PC-9 (cell line): ENCODE measurements at regions not wholly inside any gene's neighbourhood (a gene's known extent, or its start where the extent isn't known, plus 50 kb on each side); places are given as distances from the start of the nearest gene placed in this dataset.
A peak's percentile ranks its signal among the peaks of the same experiment; 100 is the strongest.

Source experiments
- BruUV-seq: library from RNA; stranded (reverse); fragments of 400-500 nt; replicated peaks from 2 replicates; lab custom pipeline; 2021; lab: Mats Ljungman, UMichigan
- CTCF ChIA-PET: fragments of 300-600 bp; sonication (Branson Sonifier 250); formaldehyde crosslinking; loops from one replicate; lab custom pipeline; 2022; ENCODE audit warnings: antibody characterized with exemption; lab: Charles Lee
- POLR2A ChIA-PET: fragments of 300-600 bp; sonication (Branson Sonifier 250); formaldehyde crosslinking; loops from one replicate; lab custom pipeline; 2022; ENCODE audit warnings: antibody characterized with exemption; ENCODE audit not compliant: unreplicated experiment; lab: Charles Lee
- DNase-seq, 2 experiments: peaks; one replicate each; pipeline versions ENCODE4 v3.0.0 to v3.0.0-alpha.2; 2015 to 2022; ENCODE audit warnings: mixed read lengths in 1 of 2
- H2AFZ ChIP-seq: fragments of 200-600 bp; sonication (generic); 2 replicates; pipeline ENCODE4 v1.8.1; 2017; ENCODE audit warnings: antibody characterized with exemption
- H3F3A ChIP-seq: fragments of 200-600 bp; sonication (generic); 2 replicates; pipeline ENCODE4 v1.8.1; 2017; ENCODE audit warnings: antibody characterized with exemption, mild to moderate bottlenecking, low read depth; ENCODE audit not compliant: insufficient read depth
- H3K27ac ChIP-seq: fragments of 200-600 bp; sonication (generic); 2 replicates; pipeline ENCODE4 v1.6.1; 2016; ENCODE audit warnings: mixed run types
- H3K27me3 ChIP-seq: fragments of 200-600 bp; sonication (generic); 2 replicates; pipeline ENCODE4 v1.6.1; 2016; ENCODE audit warnings: low read depth, mixed run types; ENCODE audit not compliant: insufficient read depth
- H3K36me3 ChIP-seq: fragments of 200-600 bp; sonication (generic); 2 replicates; pipeline ENCODE4 v1.6.1; 2016; ENCODE audit warnings: low read depth, mixed run types
- H3K4me1 ChIP-seq: fragments of 200-600 bp; sonication (generic); replicated peaks from 2 replicates; pipeline ENCODE4 v1.6.1; 2016; ENCODE audit warnings: mixed run types; ENCODE audit not compliant: insufficient read depth
- H3K4me2 ChIP-seq: fragments of 200-600 bp; sonication (generic); 2 replicates; pipeline ENCODE4 v1.6.1; 2017; ENCODE audit warnings: mixed run types
- H3K4me3 ChIP-seq: fragments of 200-600 bp; sonication (generic); 2 replicates; pipeline ENCODE4 v1.6.1; 2016; ENCODE audit warnings: mixed run types
- H3K79me2 ChIP-seq: fragments of 200-600 bp; sonication (generic); 2 replicates; pipeline ENCODE4 v1.6.1; 2017; ENCODE audit warnings: low read depth, mixed run types
- H3K9me2 ChIP-seq: fragments of 200-600 bp; sonication (generic); 2 replicates; pipeline ENCODE4 v1.8.1; 2017; ENCODE audit warnings: mild to moderate bottlenecking; ENCODE audit not compliant: insufficient read depth
- H3K9me3 ChIP-seq: fragments of 200-600 bp; sonication (generic); 2 replicates; pipeline ENCODE4 v1.8.1; 2016; ENCODE audit warnings: low read depth; ENCODE audit not compliant: insufficient read depth
- H4K20me1 ChIP-seq: fragments of 200-600 bp; sonication (generic); 2 replicates; pipeline ENCODE4 v1.8.1; 2017; ENCODE audit not compliant: insufficient read depth
- CTCF ChIP-seq: fragments of 200-600 bp; sonication (generic); conservative IDR thresholded peaks from 2 replicates; pipeline ENCODE4 v1.6.1; 2017; ENCODE audit warnings: mixed run types, antibody characterized with exemption, mild to moderate bottlenecking, moderate library complexity
- EZH2 ChIP-seq: fragments of 200-600 bp; sonication (generic); IDR thresholded peaks from 2 replicates; pipeline ENCODE4 v1.8.0; 2017; ENCODE audit warnings: antibody characterized with exemption, low read depth
- intact Hi-C: fragments of 100-400 bp; cut with micrococcal nuclease; formaldehyde crosslinking; loops from one replicate; pipeline ENCODE4 v1.10.0; 2022; ENCODE audit not compliant: unreplicated experiment

- Histone ChIP-seq H3K9me2 (no peaks in the 10 kb centered on the region; the same call in 1 of the 2 replicates), H3F3A (no peaks in the 10 kb centered on the region), H2AFZ (no peak overlapping the region), H3K79me2 (no peaks in the 10 kb centered on the region), H3K9me3 (no peaks in the 10 kb centered on the region), H3K36me3 (no peaks in the 10 kb centered on the region), H3K27me3 (no peaks in the 10 kb centered on the region), H3K4me1 (no peaks in the 10 kb centered on the region), H4K20me1 (no peaks in the 10 kb centered on the region), H3K4me2 (no peak overlapping the region), H3K27ac (no peak overlapping the region), H3K4me3 (no peak overlapping the region)
- CTCF ChIA-PET: no interaction called here
- intact Hi-C loops: loop anchor here (1.0 to 5.0 kb wide), 6 partner anchors 110 to 1564 kb away; partner anchors contain the start of gene RAD23B
- BruUV-seq: no TSS peak
- POLR2A ChIA-PET: interaction anchor here (0.6 kb wide), 1 partner anchor 1255 kb away, joined by 3 read pairs; no protein-coding TSS in a partner anchor
- DNase-seq: peak; percentile 56 to 71
- TF ChIP-seq EZH2 (no peak), CTCF (peak; percentile 95)
Measured at GRCh38 chr9:107172160-107172978, 110.7 kb upstream of the RAD23B start.

- H2AFZ ChIP-seq: no peak overlapping the region
- H3K27me3 ChIP-seq: no peaks in the 10 kb centered on the region
- H3K4me1 ChIP-seq: no peaks in the 10 kb centered on the region; the same call in 1 of the 2 replicates
- H3K9me3 ChIP-seq: no peaks in the 10 kb centered on the region
- no peak overlapping the region for H3K4me2 ChIP-seq
- no peaks in the 10 kb centered on the region for H3F3A ChIP-seq
- DNase-seq: no peak
- POLR2A ChIA-PET: interaction anchor here (0.6 kb wide), 1 partner anchor 1255 kb away, joined by 3 read pairs; no protein-coding TSS in a partner anchor
- H3K79me2 ChIP-seq: no peaks in the 10 kb centered on the region
- intact Hi-C loops: loop anchor here (1.0 to 5.0 kb wide), 6 partner anchors 109 to 1564 kb away; partner anchors contain the start of gene RAD23B
- TF ChIP-seq CTCF (no peak), EZH2 (no peak)
- CTCF ChIA-PET: no interaction called here
- H3K9me2 ChIP-seq: no peaks in the 10 kb centered on the region; the same call in 1 of the 2 replicates
- H4K20me1 ChIP-seq: no peaks in the 10 kb centered on the region
- H3K36me3 ChIP-seq: no peaks in the 10 kb centered on the region
- no TSS peak for BruUV-seq
- no peak overlapping the region for H3K4me3 ChIP-seq
- H3K27ac ChIP-seq: no peak overlapping the region
Measured at GRCh38 chr9:107172979-107173347, 110.1 kb upstream of the RAD23B start.

- no peaks in the 10 kb centered on the region for H3K36me3 ChIP-seq
- no peak overlapping the region for H3K4me2 ChIP-seq
- TF ChIP-seq EZH2 (no peak), CTCF (no peak)
- ChIA-PET CTCF (no interaction called here), POLR2A (no interaction called here)
- BruUV-seq: no TSS peak
- no peak overlapping the region for H3K27ac ChIP-seq
- no peaks in the 10 kb centered on the region for H3K79me2 ChIP-seq
- H3K4me1 ChIP-seq: no peaks in the 10 kb centered on the region; the same call in 1 of the 2 replicates
- H3K9me3 ChIP-seq: no peaks in the 10 kb centered on the region
- no peaks in the 10 kb centered on the region; the same call in 1 of the 2 replicates for H3K9me2 ChIP-seq
- intact Hi-C loops: loop anchor here (2.0 to 5.0 kb wide), 4 partner anchors 109 to 1565 kb away; partner anchors contain the start of gene RAD23B
- H2AFZ ChIP-seq: no peak overlapping the region
- H3K27me3 ChIP-seq: no peaks in the 10 kb centered on the region
- no peaks in the 10 kb centered on the region for H4K20me1 ChIP-seq
- no peaks in the 10 kb centered on the region for H3F3A ChIP-seq
- H3K4me3 ChIP-seq: no peak overlapping the region
- no peak for DNase-seq
Measured at GRCh38 chr9:107173422-107174180, 109.5 kb upstream of the RAD23B start.
